ACC112 (cell line): ENCODE measurements at regions not wholly inside any gene's neighbourhood (a gene's known extent, or its start where the extent isn't known, plus 50 kb on each side); places are given as distances from the start of the nearest gene placed in this dataset.

Source experiments
- H2AFZ ChIP-seq: fragments of 200-600 bp; sonication (generic); one replicate; pipeline ENCODE4 v1.6.0; 2017; ENCODE audit warnings: antibody characterized with exemption, low read length; ENCODE audit not compliant: unreplicated experiment
- H3K27ac ChIP-seq: fragments of 200-600 bp; sonication (generic); 2 replicates; pipeline ENCODE4 v1.5.1; 2014; ENCODE audit warnings: low read depth, mild to moderate bottlenecking, antibody characterized with exemption, low read length, moderate library complexity
- H3K27me3 ChIP-seq: fragments of 200-600 bp; sonication (generic); 2 replicates; pipeline ENCODE4 v1.6.1; 2014; ENCODE audit warnings: mild to moderate bottlenecking, antibody characterized with exemption, low read length, moderate library complexity, mixed read lengths; ENCODE audit not compliant: insufficient read depth
- H3K36me3 ChIP-seq: fragments of 200-600 bp; sonication (generic); 2 replicates; pipeline ENCODE4 v1.6.1; 2016; ENCODE audit warnings: mild to moderate bottlenecking, antibody characterized with exemption, low read length, moderate library complexity, mixed read lengths; ENCODE audit not compliant: insufficient read depth
- H3K4me1 ChIP-seq: fragments of 200-600 bp; sonication (generic); one replicate; pipeline ENCODE4 v1.6.1; 2016; ENCODE audit warnings: low read length, mixed read lengths; ENCODE audit not compliant: insufficient read depth, unreplicated experiment, control insufficient read depth
- H3K4me3 ChIP-seq: fragments of 200-600 bp; sonication (generic); 2 replicates; pipeline ENCODE4 v1.5.1; 2014; ENCODE audit warnings: mild to moderate bottlenecking, low read depth, low read length
- H3K79me2 ChIP-seq: fragments of 200-600 bp; sonication (generic); one replicate; pipeline ENCODE4 v1.6.0; 2016; ENCODE audit warnings: low read length; ENCODE audit not compliant: control insufficient read depth, unreplicated experiment, insufficient read depth

GRCh38 chr3:152607179-152607578 is 227.8 kb upstream of the P2RY1 start:
- Histone ChIP-seq H3K36me3 (no peaks in the 10 kb centered on the region), H3K4me3 (no peak overlapping the region), H3K4me1 (no peaks in the 10 kb centered on the region), H3K27me3 (no peaks in the 10 kb centered on the region), H2AFZ (no peak overlapping the region), H3K79me2 (no peaks in the 10 kb centered on the region), H3K27ac (no peak overlapping the region)

GRCh38 chr3:152608696-152609594 is 226.0 kb upstream of the P2RY1 start:
- 0 out of 2 replicates have a peak, but pooled peaks cover 2% of the 10 kb centered on the region for H3K27me3 ChIP-seq
- H3K27ac ChIP-seq, result no peak overlapping the region
- H3K4me1 ChIP-seq, result no peaks in the 10 kb centered on the region
- no peak overlapping the region for H2AFZ ChIP-seq
- H3K79me2 ChIP-seq, result no peaks in the 10 kb centered on the region
- H3K36me3 ChIP-seq, result no peaks in the 10 kb centered on the region
- H3K4me3 ChIP-seq, result no peak overlapping the region

- 0 out of 2 replicates have a peak, but pooled peaks cover 2% of the 10 kb centered on the region for H3K27me3 ChIP-seq
- no peak overlapping the region for H2AFZ ChIP-seq
- no peak overlapping the region for H3K4me3 ChIP-seq
- no peaks in the 10 kb centered on the region for H3K4me1 ChIP-seq
- H3K27ac ChIP-seq, result no peak overlapping the region
- H3K36me3 ChIP-seq, result no peaks in the 10 kb centered on the region
- H3K79me2 ChIP-seq, result no peaks in the 10 kb centered on the region
Observed at GRCh38 chr3:152609891-152610290, 225.0 kb upstream of the P2RY1 start.

GRCh38 chr3:152610622-152611021 is 224.3 kb upstream of the P2RY1 start:
- H3K79me2 ChIP-seq, result no peaks in the 10 kb centered on the region
- no peaks in the 10 kb centered on the region for H3K36me3 ChIP-seq
- H3K27ac ChIP-seq, result no peak overlapping the region
- H3K4me3 ChIP-seq, result no peak overlapping the region
- no peak overlapping the region for H2AFZ ChIP-seq
- H3K4me1 ChIP-seq, result no peaks in the 10 kb centered on the region
- 0 out of 2 replicates have a peak, but pooled peaks cover 2% of the 10 kb centered on the region for H3K27me3 ChIP-seq

- H2AFZ ChIP-seq, result no peak overlapping the region
- H3K79me2 ChIP-seq, result no peaks in the 10 kb centered on the region
- 0 out of 2 replicates have a peak, but pooled peaks cover 2% of the 10 kb centered on the region for H3K27me3 ChIP-seq
- H3K4me3 ChIP-seq, result no peak overlapping the region
- no peaks in the 10 kb centered on the region for H3K4me1 ChIP-seq
- H3K36me3 ChIP-seq, result no peaks in the 10 kb centered on the region
- H3K27ac ChIP-seq, result no peak overlapping the region
Observed at GRCh38 chr3:152611905-152612304, 223.0 kb upstream of the P2RY1 start.

- no peak overlapping the region for H3K27ac ChIP-seq
- no peak overlapping the region for H3K4me3 ChIP-seq
- H3K27me3 ChIP-seq, result 0 out of 2 replicates have a peak, but pooled peaks cover 2% of the 10 kb centered on the region
- no peak overlapping the region for H2AFZ ChIP-seq
- H3K4me1 ChIP-seq, result no peaks in the 10 kb centered on the region
- H3K36me3 ChIP-seq, result no peaks in the 10 kb centered on the region
- no peaks in the 10 kb centered on the region for H3K79me2 ChIP-seq
Observed at GRCh38 chr3:152613851-152614250, 221.1 kb upstream of the P2RY1 start.

- Histone ChIP-seq H3K4me1 (no peaks in the 10 kb centered on the region), H3K79me2 (no peaks in the 10 kb centered on the region), H3K27me3 (0 out of 2 replicates have a peak, but pooled peaks cover 2% of the 10 kb centered on the region), H3K27ac (no peak overlapping the region), H3K36me3 (no peaks in the 10 kb centered on the region), H3K4me3 (no peak overlapping the region), H2AFZ (no peak overlapping the region)
Observed at GRCh38 chr3:152615681-152616080, 219.2 kb upstream of the P2RY1 start.

GRCh38 chr3:152617609-152618008 is 217.3 kb upstream of the P2RY1 start:
- no peaks in the 10 kb centered on the region for H3K4me1 ChIP-seq
- H3K36me3 ChIP-seq, result no peaks in the 10 kb centered on the region
- H3K27ac ChIP-seq, result no peak overlapping the region
- H2AFZ ChIP-seq, result no peak overlapping the region
- no peak overlapping the region for H3K4me3 ChIP-seq
- H3K79me2 ChIP-seq, result no peaks in the 10 kb centered on the region
- H3K27me3 ChIP-seq, result 0 out of 2 replicates have a peak, but pooled peaks cover 6% of the 10 kb centered on the region

GRCh38 chr3:152618529-152618928 is 216.4 kb upstream of the P2RY1 start:
- H3K27me3 ChIP-seq, result peaks cover 9% of the 10 kb centered on the region; the same call in 1 of the 2 replicates
- H3K27ac ChIP-seq, result no peak overlapping the region
- H2AFZ ChIP-seq, result no peak overlapping the region
- no peaks in the 10 kb centered on the region for H3K36me3 ChIP-seq
- no peaks in the 10 kb centered on the region for H3K79me2 ChIP-seq
- no peaks in the 10 kb centered on the region for H3K4me1 ChIP-seq
- no peak overlapping the region for H3K4me3 ChIP-seq

- Histone ChIP-seq H3K27me3 (peaks cover 18% of the 10 kb centered on the region; the same call in 1 of the 2 replicates), H3K79me2 (no peaks in the 10 kb centered on the region), H3K27ac (no peak overlapping the region), H3K36me3 (no peaks in the 10 kb centered on the region), H3K4me3 (no peak overlapping the region), H2AFZ (no peak overlapping the region), H3K4me1 (no peaks in the 10 kb centered on the region)
Observed at GRCh38 chr3:152619691-152620090, 215.2 kb upstream of the P2RY1 start.

- Histone ChIP-seq H2AFZ (no peak overlapping the region), H3K4me3 (no peak overlapping the region), H3K4me1 (no peaks in the 10 kb centered on the region), H3K79me2 (no peaks in the 10 kb centered on the region), H3K36me3 (no peaks in the 10 kb centered on the region), H3K27me3 (peaks cover 18% of the 10 kb centered on the region; the same call in 1 of the 2 replicates), H3K27ac (no peak overlapping the region)
Observed at GRCh38 chr3:152620395-152620794, 214.5 kb upstream of the P2RY1 start.
